Activated CD4-positive, alpha-beta memory T cell treated with anti-CD3 and anti-CD28 coated beads for 36 hours (primary cell): ENCODE measurements at regions not wholly inside any gene's neighbourhood (a gene's known extent, or its start where the extent isn't known, plus 50 kb on each side); places are given as distances from the start of the nearest gene placed in this dataset.

ENCODE experiments used
- CTCF ChIA-PET: fragments of 350-600 bp; sonication (Branson Sonifier 250); formaldehyde crosslinking; loops from one replicate; lab custom pipeline; 2021; ENCODE audit warnings: antibody characterized with exemption, inconsistent platforms; lab: Charles Lee
- POLR2A ChIA-PET: fragments of 350-600 bp; sonication (Branson Sonifier 250); formaldehyde crosslinking; loops from one replicate; lab custom pipeline; 2021; ENCODE audit warnings: antibody characterized with exemption; lab: Charles Lee
- DNase-seq: peaks from one replicate; pipeline ENCODE4 v3.0.0-alpha.2; 2020
- H3K27ac Mint-ChIP-seq: one replicate; pipeline ENCODE4 v1.8.0; 2021; ENCODE audit warnings: mixed read lengths
- H3K27me3 Mint-ChIP-seq: one replicate; pipeline ENCODE4 v1.8.0; 2021; ENCODE audit warnings: mixed read lengths
- H3K36me3 Mint-ChIP-seq: one replicate; pipeline ENCODE4 v1.8.0; 2021; ENCODE audit warnings: mixed read lengths
- H3K4me1 Mint-ChIP-seq: one replicate; pipeline ENCODE4 v1.8.0; 2021; ENCODE audit warnings: low read depth, mixed read lengths
- H3K4me3 Mint-ChIP-seq: one replicate; pipeline ENCODE4 v1.8.0; 2021; ENCODE audit warnings: mild to moderate bottlenecking, mixed read lengths
- H3K9me3 Mint-ChIP-seq: one replicate; pipeline ENCODE4 v1.8.0; 2021; ENCODE audit warnings: mixed read lengths
- intact Hi-C: fragments of 100-400 bp; cut with micrococcal nuclease; formaldehyde crosslinking; loops from one replicate; pipeline ENCODE4 v1.15.1; 2023

GRCh38 chr1:79791488-79792218, 785.1 kb upstream of the ADGRL4 start:
- Mint-ChIP-seq H3K9me3 (peaks cover 8% of the 10 kb centered on the region), H3K27me3 (no peaks in the 10 kb centered on the region), H3K4me1 (no peaks in the 10 kb centered on the region), H3K4me3 (no peak overlapping the region), H3K36me3 (no peaks in the 10 kb centered on the region), H3K27ac (no peak overlapping the region)
- DNase-seq, result no peak
- intact Hi-C loops, result no loop called here
- CTCF ChIA-PET, result no interaction called here
- POLR2A ChIA-PET, result no interaction called here

DNA sequence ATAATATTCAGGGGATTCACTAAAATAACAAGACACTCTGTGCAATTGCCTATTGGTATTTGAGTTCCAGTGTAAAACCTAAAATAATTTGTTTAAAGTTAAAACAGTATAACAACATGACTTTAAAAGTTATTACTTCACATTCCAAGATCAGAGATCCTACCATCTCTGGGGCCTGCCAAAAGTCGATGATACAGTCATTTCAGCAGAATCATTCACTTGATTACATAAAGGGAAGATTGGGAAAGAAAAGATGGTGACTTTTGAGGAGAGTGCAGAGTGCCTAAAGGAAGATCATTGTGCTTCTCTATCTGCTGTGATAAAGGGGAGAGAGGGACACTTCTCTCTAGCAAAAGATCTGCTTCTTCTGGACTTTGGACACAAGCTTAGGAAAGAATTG, 784.4 kb upstream of the ADGRL4 start:
- no peak for DNase-seq
- no peaks in the 10 kb centered on the region for H3K27me3 Mint-ChIP-seq
- no peak overlapping the region for H3K4me3 Mint-ChIP-seq
- no peak overlapping the region for H3K27ac Mint-ChIP-seq
- intact Hi-C loops, result no loop called here
- ChIA-PET CTCF (no interaction called here), POLR2A (no interaction called here)
- H3K9me3 Mint-ChIP-seq, result peaks cover 11% of the 10 kb centered on the region
- no peaks in the 10 kb centered on the region for H3K4me1 Mint-ChIP-seq
- H3K36me3 Mint-ChIP-seq, result no peaks in the 10 kb centered on the region

- intact Hi-C loops, result no loop called here
- Mint-ChIP-seq H3K36me3 (no peaks in the 10 kb centered on the region), H3K9me3 (peaks cover 5% of the 10 kb centered on the region), H3K4me1 (no peaks in the 10 kb centered on the region), H3K4me3 (no peak overlapping the region), H3K27me3 (no peaks in the 10 kb centered on the region), H3K27ac (no peak overlapping the region)
- ChIA-PET POLR2A (no interaction called here), CTCF (no interaction called here)
- no peak for DNase-seq
Observed at GRCh38 chr1:79787631-79788030, 781.1 kb upstream of the ADGRL4 start.

- Mint-ChIP-seq H3K9me3 (peaks cover 8% of the 10 kb centered on the region), H3K36me3 (no peaks in the 10 kb centered on the region), H3K4me3 (no peak overlapping the region), H3K4me1 (no peaks in the 10 kb centered on the region), H3K27me3 (no peaks in the 10 kb centered on the region), H3K27ac (no peak overlapping the region)
- intact Hi-C loops, result loop anchor here (2.0 kb wide), 1 partner anchor 57 kb away; no protein-coding TSS in a partner anchor
- ChIA-PET CTCF (no interaction called here), POLR2A (no interaction called here)
- no peak for DNase-seq
Observed at GRCh38 chr1:79785964-79786363, 779.4 kb upstream of the ADGRL4 start.

DNA sequence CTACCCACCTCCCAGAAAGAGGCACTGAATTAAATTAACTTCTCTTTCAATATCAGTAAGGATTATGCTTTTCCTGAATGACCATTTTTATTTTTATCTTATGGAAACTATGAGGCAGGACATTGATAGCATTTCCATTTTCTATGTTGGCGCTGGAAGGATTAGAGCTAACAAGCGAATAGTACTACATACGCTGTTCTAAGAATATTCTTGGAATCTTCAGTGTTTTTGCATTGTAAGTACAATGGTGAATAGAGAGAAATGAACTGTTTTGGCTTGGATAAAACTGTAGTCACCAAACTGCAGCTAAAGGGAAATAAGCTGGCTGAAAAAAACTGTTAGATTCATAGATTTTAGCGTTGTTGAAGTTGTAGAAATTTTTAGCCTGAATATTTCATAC, 779.0 kb upstream of the ADGRL4 start:
- no peak for DNase-seq
- no peaks in the 10 kb centered on the region for H3K4me1 Mint-ChIP-seq
- intact Hi-C loops, result loop anchor here (2.0 kb wide), 1 partner anchor 57 kb away; no protein-coding TSS in a partner anchor
- H3K36me3 Mint-ChIP-seq, result no peaks in the 10 kb centered on the region
- no peak overlapping the region for H3K4me3 Mint-ChIP-seq
- POLR2A ChIA-PET, result no interaction called here
- no peak overlapping the region for H3K27ac Mint-ChIP-seq
- CTCF ChIA-PET, result no interaction called here
- peaks cover 8% of the 10 kb centered on the region for H3K9me3 Mint-ChIP-seq
- H3K27me3 Mint-ChIP-seq, result no peaks in the 10 kb centered on the region

DNA sequence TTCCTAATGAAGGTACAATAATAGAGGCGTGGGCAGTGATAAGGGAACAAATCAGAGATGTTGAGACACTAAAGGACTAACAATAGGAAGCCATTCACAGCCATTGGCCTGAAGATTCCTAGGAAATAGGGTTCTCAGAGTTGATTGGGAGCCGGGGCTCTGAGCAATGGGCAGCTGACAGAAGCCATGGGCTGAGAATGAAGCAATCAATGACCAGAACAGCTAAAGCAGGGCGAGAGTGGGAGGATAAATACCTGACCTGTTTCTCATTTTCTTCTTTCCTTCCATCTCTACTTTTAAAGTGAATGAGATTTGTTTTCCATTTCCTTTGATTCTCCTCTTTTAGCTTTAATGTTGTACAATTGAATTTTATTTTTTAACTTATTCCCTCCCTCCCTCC, 774.7 kb upstream of the ADGRL4 start:
- intact Hi-C loops, result no loop called here
- Mint-ChIP-seq H3K4me1 (no peaks in the 10 kb centered on the region), H3K36me3 (no peaks in the 10 kb centered on the region), H3K4me3 (no peak overlapping the region), H3K9me3 (peaks cover 3% of the 10 kb centered on the region), H3K27me3 (no peaks in the 10 kb centered on the region), H3K27ac (no peak overlapping the region)
- no peak for DNase-seq
- CTCF ChIA-PET, result no interaction called here
- POLR2A ChIA-PET, result no interaction called here

DNA sequence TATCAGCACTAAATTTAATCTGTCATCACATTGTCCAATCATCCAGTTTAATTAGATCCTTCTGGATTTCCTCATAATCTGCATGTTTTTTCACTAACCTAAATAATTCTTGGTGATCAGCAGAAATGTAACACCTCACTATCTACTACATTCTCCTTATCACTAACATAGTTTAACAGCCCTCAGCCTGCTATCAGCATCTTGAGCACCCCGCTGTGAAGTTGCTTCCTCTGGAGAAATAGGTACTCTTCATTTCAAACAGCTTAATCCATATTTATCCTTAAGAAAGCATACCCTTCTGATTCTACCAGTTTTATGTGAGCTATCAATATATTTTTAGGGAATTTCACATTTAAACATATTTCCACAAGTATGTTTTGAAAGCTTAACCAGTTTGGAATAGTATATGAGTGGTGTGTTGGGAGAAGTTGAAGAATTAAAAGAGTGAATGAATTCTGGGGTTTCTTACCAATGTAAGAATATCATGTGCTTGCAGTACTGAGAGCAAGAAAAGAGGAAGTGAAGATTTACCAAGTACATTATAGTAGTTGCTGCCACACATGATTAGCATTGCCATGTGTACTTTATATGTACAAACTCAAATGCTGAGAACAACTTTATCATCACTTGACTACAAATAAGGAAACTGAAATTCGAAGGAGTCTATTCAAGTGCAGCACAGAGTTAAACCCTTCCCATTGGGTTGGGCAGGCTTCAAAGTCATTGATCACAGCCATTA, 771.1 kb upstream of the ADGRL4 start:
- Mint-ChIP-seq H3K9me3 (peaks cover 3% of the 10 kb centered on the region), H3K4me1 (no peaks in the 10 kb centered on the region), H3K27ac (no peak overlapping the region), H3K27me3 (no peaks in the 10 kb centered on the region), H3K36me3 (no peaks in the 10 kb centered on the region), H3K4me3 (no peak overlapping the region)
- DNase-seq, result no peak
- ChIA-PET CTCF (no interaction called here), POLR2A (no interaction called here)
- intact Hi-C loops, result no loop called here

- no peak overlapping the region for H3K27ac Mint-ChIP-seq
- no peaks in the 10 kb centered on the region for H3K9me3 Mint-ChIP-seq
- intact Hi-C loops, result no loop called here
- H3K4me1 Mint-ChIP-seq, result no peaks in the 10 kb centered on the region
- H3K36me3 Mint-ChIP-seq, result no peaks in the 10 kb centered on the region
- no peak for DNase-seq
- no peaks in the 10 kb centered on the region for H3K27me3 Mint-ChIP-seq
- H3K4me3 Mint-ChIP-seq, result no peak overlapping the region
- POLR2A ChIA-PET, result no interaction called here
- CTCF ChIA-PET, result no interaction called here
Observed at GRCh38 chr1:79775402-79775801, 768.9 kb upstream of the ADGRL4 start.

DNA sequence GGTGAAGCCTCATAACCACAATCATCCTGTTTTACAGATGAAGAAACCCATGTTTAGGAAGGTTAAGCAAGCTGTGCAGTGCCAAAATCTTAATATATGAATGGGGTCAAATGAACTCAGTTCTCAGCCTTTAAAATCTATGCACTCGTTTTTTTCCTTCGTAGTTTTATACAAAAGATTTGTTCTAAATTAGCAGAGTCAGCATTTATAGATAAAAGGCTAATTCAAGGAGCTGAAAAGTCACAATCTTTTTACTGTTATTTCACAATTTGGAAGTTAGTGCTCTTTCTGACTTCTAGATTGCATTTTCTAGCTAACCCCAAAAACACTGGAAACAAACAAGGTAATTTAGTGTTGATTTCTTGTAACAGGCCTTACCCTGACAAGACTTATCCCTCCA, 766.9 kb upstream of the ADGRL4 start:
- DNase-seq, result no peak
- POLR2A ChIA-PET, result no interaction called here
- H3K9me3 Mint-ChIP-seq, result no peaks in the 10 kb centered on the region
- CTCF ChIA-PET, result no interaction called here
- H3K27ac Mint-ChIP-seq, result no peak overlapping the region
- H3K4me1 Mint-ChIP-seq, result no peaks in the 10 kb centered on the region
- H3K4me3 Mint-ChIP-seq, result no peak overlapping the region
- no peaks in the 10 kb centered on the region for H3K27me3 Mint-ChIP-seq
- H3K36me3 Mint-ChIP-seq, result no peaks in the 10 kb centered on the region
- intact Hi-C loops, result no loop called here

GRCh38 chr1:79762461-79762860, 755.9 kb upstream of the ADGRL4 start:
- Mint-ChIP-seq H3K27ac (no peak overlapping the region), H3K4me1 (no peaks in the 10 kb centered on the region), H3K36me3 (no peaks in the 10 kb centered on the region), H3K9me3 (peaks cover 7% of the 10 kb centered on the region), H3K27me3 (no peaks in the 10 kb centered on the region), H3K4me3 (no peak overlapping the region)
- ChIA-PET POLR2A (no interaction called here), CTCF (no interaction called here)
- intact Hi-C loops, result no loop called here
- DNase-seq, result no peak

- CTCF ChIA-PET, result no interaction called here
- Mint-ChIP-seq H3K27me3 (no peaks in the 10 kb centered on the region), H3K27ac (no peak overlapping the region), H3K4me3 (no peak overlapping the region), H3K4me1 (no peaks in the 10 kb centered on the region), H3K9me3 (peaks cover 7% of the 10 kb centered on the region), H3K36me3 (no peaks in the 10 kb centered on the region)
- no peak for DNase-seq
- intact Hi-C loops, result no loop called here
- POLR2A ChIA-PET, result no interaction called here
Observed at GRCh38 chr1:79760531-79760930, 754.0 kb upstream of the ADGRL4 start.

GRCh38 chr1:79749607-79750006, 743.1 kb upstream of the ADGRL4 start:
- intact Hi-C loops, result no loop called here
- POLR2A ChIA-PET, result no interaction called here
- DNase-seq, result no peak
- H3K4me3 Mint-ChIP-seq, result no peak overlapping the region
- H3K9me3 Mint-ChIP-seq, result peaks cover 8% of the 10 kb centered on the region
- H3K27me3 Mint-ChIP-seq, result no peaks in the 10 kb centered on the region
- no peaks in the 10 kb centered on the region for H3K4me1 Mint-ChIP-seq
- CTCF ChIA-PET, result no interaction called here
- no peaks in the 10 kb centered on the region for H3K36me3 Mint-ChIP-seq
- H3K27ac Mint-ChIP-seq, result no peak overlapping the region

- H3K4me3 Mint-ChIP-seq, result no peak overlapping the region
- H3K36me3 Mint-ChIP-seq, result no peaks in the 10 kb centered on the region
- ChIA-PET POLR2A (no interaction called here), CTCF (no interaction called here)
- H3K27me3 Mint-ChIP-seq, result no peaks in the 10 kb centered on the region
- H3K4me1 Mint-ChIP-seq, result no peaks in the 10 kb centered on the region
- peaks cover 8% of the 10 kb centered on the region for H3K9me3 Mint-ChIP-seq
- DNase-seq, result no peak
- intact Hi-C loops, result no loop called here
- H3K27ac Mint-ChIP-seq, result no peak overlapping the region
Observed at GRCh38 chr1:79745929-79746328, 739.4 kb upstream of the ADGRL4 start.
